Mesenteric fat pad (tissue), 1 donor: ENCODE measurements at regions not wholly inside any gene's neighbourhood (a gene's known extent, or its start where the extent isn't known, plus 50 kb on each side); places are given as distances from the start of the nearest gene placed in this dataset.
"Not testable (repeated sequence)": the region's sequence is repeated elsewhere in the genome, so short reads cannot be mapped to it uniquely, and the experiment has no call there.

Source experiments
- DNase-seq: peaks from one replicate; pipeline ENCODE4 v3.0.0-alpha.2; 2020; ENCODE audit warnings: low spot score
- donor health status: DM: yes; HTN: yes; CAD: no.

- DNase-seq, result no peak
These were observed 726.9 kb upstream of the CHAC2 start for GRCh38 chr2:53040536-53041229.

- no peak for DNase-seq
These were observed 731.4 kb upstream of the CHAC2 start for GRCh38 chr2:53036196-53036595.

GRCh38 chr2:53035153-53035552, 732.5 kb upstream of the CHAC2 start:
- no peak for DNase-seq

- no peak for DNase-seq
These were observed 734.2 kb upstream of the CHAC2 start for GRCh38 chr2:53033411-53033810.

GRCh38 chr2:53028746-53029423, 738.7 kb upstream of the CHAC2 start:
- DNase-seq, result no peak

- no peak for DNase-seq
These were observed 739.4 kb upstream of the CHAC2 start for GRCh38 chr2:53028225-53028624.

- DNase-seq, result not testable (repeated sequence)
These were observed 745.4 kb upstream of the CHAC2 start for GRCh38 chr2:53022248-53022647.

GRCh38 chr2:53021828-53022227, 745.8 kb upstream of the CHAC2 start:
- no peak for DNase-seq

- DNase-seq, result no peak
These were observed 746.3 kb upstream of the CHAC2 start for GRCh38 chr2:53021292-53021691.

- no peak for DNase-seq
These were observed 748.7 kb upstream of the CHAC2 start for GRCh38 chr2:53018825-53019425.

- no peak for DNase-seq
These were observed 760.6 kb upstream of the CHAC2 start for GRCh38 chr2:53006980-53007379.

- no peak for DNase-seq
These were observed 763.2 kb upstream of the CHAC2 start for GRCh38 chr2:53004413-53004812.

- DNase-seq, result no peak
These were observed 772.2 kb upstream of the CHAC2 start for GRCh38 chr2:52995424-52995823.

- no peak for DNase-seq
These were observed 791.3 kb upstream of the CHAC2 start for GRCh38 chr2:52976143-52976949.

- no peak for DNase-seq
These were observed 793.5 kb upstream of the CHAC2 start for GRCh38 chr2:52974127-52974526.

GRCh38 chr2:52970642-52971041, 797.0 kb upstream of the CHAC2 start:
- DNase-seq, result no peak

- DNase-seq, result no peak
These were observed 799.6 kb upstream of the CHAC2 start for GRCh38 chr2:52968043-52968442.

- DNase-seq, result no peak
These were observed 802.6 kb upstream of the CHAC2 start for GRCh38 chr2:52964916-52965530.

GRCh38 chr2:52961403-52961802, 806.2 kb upstream of the CHAC2 start:
- DNase-seq, result no peak

- DNase-seq, result no peak
These were observed 806.7 kb upstream of the CHAC2 start for GRCh38 chr2:52960881-52961280.

- no peak for DNase-seq
These were observed 807.8 kb upstream of the CHAC2 start for GRCh38 chr2:52959801-52960200.
